ENCODE measurements at regions not wholly inside any gene's neighbourhood (a gene's known extent, or its start where the extent isn't known, plus 50 kb on each side); places are given as distances from the start of the nearest gene placed in this dataset.

- TF ChIP-seq CTCF (IDR thresholded peaks at IDR 0.05; ENCODE audit: borderline replicate concordance, extremely low read depth, low read length, poor library complexity, severe bottlenecking) (no peak), EZH2 (IDR thresholded peaks at IDR 0.05; ENCODE audit: borderline replicate concordance, low read depth, low read length, severe bottlenecking) (no peak)
Observed at GRCh38 chr7:12030116-12030515, 181.0 kb upstream of the TMEM106B start.
